ENCODE measurements at regions not wholly inside any gene's neighbourhood (a gene's known extent, or its start where the extent isn't known, plus 50 kb on each side); places are given as distances from the start of the nearest gene placed in this dataset.

DNA sequence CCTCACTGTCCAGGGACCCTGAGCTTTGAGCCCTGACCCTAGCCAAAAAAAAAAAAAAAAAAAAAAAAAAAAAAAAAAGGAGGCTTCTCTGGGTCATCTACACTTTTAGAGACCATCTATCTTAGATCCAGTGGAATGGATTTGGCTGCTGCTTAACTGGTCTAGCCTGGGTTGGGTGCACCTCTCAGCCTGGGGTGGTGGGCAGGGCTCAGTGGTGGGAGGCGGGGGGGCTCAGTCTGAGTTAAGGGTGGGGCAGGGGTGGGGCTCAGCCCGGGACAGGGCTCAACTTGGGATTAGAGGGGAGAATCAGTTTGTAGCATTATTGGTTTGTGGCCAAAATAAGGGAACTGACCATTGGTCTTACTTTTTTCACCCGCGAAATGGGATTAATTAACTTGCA, 139.2 kb downstream of the TPRA1 start:
- TF ChIP-seq POLR2A (IDR thresholded peaks at IDR 0.05) (no peak), CTCF (IDR thresholded peaks at IDR 0.05) (no peak), EP300 (IDR thresholded peaks at IDR 0.05) (no peak)
